ENCODE measurements at regions not wholly inside any gene's neighbourhood (a gene's known extent, or its start where the extent isn't known, plus 50 kb on each side); places are given as distances from the start of the nearest gene placed in this dataset.
"Not testable (repeated sequence)": the region's sequence is repeated elsewhere in the genome, so short reads cannot be mapped to it uniquely, and the experiment has no call there.

DNA sequence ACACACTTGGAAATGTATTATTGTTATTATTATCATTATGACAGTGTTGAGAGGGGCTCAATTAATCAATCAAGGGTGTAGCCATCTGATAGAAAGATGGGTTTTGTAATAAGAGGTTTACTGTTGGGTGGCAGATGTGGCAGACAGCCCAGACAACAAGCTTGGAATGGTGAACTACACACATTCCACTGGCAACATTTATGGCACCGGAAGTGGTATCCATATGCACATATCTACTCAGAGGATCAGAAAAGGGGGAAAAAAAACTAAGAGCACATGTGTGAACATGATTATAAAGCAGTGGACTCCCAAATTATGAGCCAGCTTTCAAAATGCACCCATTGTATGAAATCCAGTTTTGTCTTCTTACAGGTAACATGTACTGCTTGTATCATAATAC lies 125.9 kb upstream of the ARX start:
- no peak for DNase-seq (ENCODE audit: low spot score)

DNA sequence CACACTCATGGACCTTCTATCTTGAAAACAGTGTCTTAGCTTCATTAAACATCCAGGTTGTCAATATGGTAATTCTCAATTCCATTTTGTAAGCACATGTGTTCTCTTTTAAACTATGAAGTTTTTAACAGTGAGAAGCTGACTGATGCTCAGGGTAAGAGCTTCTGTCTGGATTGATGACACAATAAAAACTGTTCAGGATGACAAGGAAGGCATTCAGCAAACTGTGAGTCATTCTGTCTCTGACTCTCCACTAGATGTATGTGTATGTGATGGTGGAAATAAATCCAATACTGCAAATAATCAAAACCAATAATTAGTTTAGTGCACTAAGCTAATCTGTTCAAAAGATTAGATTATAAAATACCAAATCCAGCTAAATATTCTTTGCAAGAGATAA lies 115.3 kb upstream of the ARX start:
- no peak for DNase-seq (ENCODE audit: low spot score)

DNA sequence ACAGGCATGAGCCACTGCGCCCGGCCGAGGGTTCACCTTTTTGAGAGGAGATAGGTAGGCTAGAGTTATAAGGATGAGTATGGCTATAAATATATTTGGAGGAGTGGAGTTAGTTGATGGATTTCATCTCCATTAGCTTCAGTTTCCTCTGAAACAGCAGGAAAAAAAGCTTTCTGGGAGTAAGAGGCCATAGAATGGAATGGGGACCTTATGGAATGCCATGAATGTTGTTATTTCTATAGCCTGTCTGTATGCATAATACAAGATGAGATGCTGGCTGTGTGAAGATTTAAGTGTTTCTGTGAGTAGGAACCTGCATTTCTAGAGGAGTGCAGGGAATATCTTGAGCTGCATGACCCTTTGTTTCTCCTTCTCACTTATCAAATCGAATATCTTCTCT lies 114.9 kb upstream of the ARX start:
- DNase-seq (ENCODE audit: low spot score): no peak

DNA sequence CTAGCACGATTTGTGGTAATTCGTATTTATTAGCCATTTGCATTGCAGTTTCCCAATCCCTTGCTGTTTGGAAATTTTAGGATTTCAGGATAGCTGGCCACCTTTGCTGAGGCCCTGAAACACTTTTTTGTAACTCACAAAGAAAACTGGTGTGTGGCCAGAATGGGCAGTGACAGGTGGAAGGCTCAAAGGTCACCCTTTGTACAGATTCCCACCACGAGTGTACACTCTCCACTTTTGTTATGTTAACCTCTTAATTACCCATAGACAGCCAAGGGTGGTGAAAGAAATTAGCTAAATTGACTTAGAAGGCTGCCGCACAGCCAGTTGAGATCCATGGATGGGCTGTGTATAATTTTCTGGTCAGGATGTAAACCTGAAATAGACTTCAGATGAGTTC lies 109.7 kb upstream of the ARX start:
- DNase-seq (ENCODE audit: low spot score): no peak

DNA sequence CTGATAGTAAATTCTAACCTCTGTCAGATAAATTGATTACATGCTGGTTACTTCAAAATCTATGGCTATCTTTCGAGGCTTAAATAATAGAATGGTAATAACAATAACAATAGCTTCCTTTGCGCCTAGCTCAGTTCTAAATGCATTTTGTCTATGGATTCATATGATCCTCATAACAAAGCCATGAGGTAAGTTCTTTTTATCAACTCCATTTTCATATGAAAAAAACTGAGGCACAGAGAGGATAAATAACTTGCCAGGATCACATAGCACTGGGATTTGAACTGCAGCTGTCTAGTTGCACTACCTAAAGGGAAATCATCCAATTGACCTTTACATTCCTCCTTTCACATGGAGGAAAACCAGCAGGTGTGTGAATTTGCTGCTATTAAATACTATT lies 108.6 kb upstream of the ARX start:
- no peak for DNase-seq (ENCODE audit: low spot score)

DNA sequence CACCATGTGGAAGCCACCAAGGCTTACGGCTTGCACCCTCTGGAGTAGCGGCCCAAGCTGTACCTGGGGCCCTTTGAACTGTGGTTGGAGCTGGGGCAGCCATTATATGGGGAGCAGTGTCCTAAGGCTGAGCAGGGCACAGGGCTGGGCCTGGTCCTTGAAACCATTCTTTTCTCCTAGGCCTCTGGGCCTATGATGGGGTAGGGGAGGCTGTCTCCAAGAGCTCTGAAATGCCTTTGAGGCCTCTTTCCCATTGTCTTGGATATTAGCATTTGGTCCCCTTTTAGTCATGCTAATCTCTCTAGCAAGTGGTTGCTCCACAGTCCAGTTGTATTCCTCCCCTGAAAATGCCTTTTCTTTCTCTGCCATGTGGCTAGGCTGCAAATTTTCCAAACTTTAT lies 96.4 kb upstream of the ARX start:
- no peak for DNase-seq (ENCODE audit: low spot score)

DNA sequence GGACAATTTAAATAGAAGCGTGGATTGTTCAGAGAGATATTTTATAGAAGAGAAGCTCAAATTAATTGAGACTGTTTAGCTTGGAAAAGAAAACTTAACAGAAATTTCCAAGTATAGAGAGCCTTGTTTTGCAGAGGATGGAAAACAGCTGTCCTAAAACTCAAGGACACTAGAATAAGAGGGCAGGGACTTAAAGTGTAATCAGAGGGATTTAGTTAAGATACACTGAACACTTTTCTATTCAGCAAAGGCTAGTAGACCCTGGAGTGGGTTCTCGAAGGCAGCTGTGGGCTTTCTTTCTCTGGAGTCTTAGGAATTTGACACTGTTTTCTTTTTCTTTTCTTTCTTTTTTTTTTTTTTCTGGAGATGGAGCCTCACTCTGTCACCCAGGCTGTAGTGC lies 92.7 kb upstream of the ARX start:
- no peak for DNase-seq (ENCODE audit: low spot score)

DNA sequence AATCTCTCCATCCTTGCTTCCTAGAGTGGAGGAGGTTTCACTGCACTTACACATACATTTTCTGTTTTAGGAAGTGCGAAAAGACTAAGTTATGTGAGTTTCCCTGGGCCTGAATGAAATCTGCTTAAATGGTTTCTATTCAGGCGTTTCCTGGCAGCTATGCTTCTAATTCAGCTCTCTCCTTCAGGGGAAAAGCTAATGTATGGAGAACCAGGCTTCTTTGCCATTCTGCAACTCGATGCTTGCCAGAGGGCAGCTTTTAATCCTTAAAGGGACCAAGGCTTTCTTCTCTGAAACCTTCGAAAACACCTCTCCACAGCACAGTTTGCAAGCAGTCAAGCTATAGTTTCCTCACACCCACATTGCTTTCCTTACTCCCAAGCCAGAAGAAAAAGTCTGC lies 89.5 kb upstream of the ARX start:
- DNase-seq (ENCODE audit: low spot score): no peak

DNA sequence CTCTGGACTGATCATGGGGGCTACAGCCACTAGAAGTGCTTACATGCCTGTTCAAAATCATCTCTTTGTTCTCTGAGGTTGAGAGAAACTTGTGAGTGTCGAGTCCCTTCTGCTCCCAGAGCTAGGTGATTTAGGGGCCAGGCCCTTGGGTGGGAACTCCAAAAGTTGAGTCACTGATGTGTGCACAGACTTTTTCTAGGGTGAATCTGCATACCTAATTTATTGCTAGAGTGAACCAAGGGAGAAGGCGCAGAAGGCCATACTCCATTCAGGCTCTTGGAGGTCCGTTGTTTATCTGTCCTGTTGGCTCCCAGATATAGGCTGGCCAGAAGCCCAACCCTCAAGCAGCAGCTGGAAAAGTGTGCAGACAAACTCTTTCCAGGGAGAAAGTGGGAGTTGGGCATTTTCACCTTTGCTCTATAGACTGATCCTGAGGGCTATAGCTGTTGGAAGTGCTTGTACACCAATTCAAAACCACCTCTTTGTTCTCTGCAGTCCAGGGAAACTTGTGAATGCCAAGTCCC lies 80.8 kb upstream of the ARX start:
- DNase-seq (ENCODE audit: low spot score): no peak

DNA sequence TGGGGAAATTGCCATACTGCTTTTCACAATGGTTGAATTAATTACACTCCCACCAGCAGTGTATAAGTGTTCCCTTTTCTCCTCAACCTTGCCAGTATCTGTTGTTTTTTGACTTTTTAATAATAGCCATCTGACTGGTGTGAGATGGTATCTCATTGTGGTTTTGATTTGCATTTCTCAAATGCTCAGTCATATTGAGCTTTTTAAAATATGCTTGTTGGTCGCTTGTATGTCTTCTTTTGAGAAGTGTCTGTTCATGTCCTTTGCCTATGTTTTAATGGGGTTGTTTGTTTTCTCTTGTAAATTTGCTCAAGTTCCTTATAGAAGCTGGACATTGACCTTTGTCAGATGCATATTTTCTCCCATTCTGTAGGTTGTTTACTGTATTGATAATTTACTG lies 75.4 kb upstream of the ARX start:
- DNase-seq (ENCODE audit: low spot score): not testable (repeated sequence)

DNA sequence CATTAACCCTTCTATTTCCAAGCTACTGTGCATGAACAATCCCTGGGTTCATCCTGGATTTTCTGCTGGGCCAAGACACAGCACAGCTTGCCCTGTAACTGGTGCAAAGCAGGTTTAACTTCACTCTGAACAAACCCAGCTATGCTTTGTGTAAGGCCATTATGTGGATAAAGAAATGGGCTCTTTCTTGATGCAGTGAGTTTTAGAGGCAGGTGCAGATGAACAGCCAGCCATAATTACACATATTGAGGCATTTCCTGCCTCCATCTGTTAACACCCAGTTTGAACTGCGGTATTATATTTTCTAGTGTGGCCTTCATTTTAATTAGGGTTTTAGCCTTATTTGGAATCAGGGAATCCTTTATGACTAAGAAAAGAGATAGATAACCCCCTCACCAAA lies 68.7 kb upstream of the ARX start:
- no peak for DNase-seq (ENCODE audit: low spot score)

DNA sequence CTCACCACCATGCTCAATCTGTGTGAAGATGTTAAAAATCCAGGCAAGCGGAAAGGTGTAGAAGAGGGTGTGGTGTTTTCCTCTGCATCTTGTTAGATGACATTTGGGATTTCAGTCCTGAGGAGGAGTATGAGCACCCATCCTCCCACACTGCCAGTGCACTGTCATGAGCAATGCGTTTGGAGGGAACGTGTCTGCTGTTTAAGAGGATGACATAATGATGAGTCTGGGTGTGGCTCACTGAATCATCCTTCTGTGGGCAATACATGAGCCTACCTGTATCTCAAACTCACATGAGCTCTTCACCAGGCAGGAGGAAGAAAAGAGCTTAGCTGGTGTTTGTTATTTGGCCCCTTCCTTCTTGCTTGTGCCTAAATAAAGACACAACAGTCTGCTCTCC lies 67.9 kb upstream of the ARX start:
- DNase-seq (ENCODE audit: low spot score): peak; percentile 36

DNA sequence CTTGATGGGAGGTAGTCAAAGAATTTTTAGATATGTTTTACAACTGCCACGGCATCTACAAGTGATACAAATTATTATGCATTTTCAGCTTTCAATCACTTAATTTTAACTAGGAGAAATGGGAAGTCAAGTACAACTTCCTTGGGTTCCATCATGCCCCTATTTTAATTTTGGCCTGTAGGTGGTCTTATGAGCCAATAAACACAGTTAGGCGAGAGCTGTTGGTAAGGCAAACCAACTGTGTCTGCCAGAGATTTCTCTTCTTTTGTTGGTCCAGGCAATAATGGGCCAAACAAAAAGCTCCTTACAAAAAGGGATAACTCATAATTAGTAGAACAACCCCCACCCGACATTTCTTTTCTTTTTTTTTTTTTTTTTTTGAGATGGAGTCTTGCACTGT lies 63.3 kb upstream of the ARX start:
- no peak for DNase-seq (ENCODE audit: low spot score)

DNA sequence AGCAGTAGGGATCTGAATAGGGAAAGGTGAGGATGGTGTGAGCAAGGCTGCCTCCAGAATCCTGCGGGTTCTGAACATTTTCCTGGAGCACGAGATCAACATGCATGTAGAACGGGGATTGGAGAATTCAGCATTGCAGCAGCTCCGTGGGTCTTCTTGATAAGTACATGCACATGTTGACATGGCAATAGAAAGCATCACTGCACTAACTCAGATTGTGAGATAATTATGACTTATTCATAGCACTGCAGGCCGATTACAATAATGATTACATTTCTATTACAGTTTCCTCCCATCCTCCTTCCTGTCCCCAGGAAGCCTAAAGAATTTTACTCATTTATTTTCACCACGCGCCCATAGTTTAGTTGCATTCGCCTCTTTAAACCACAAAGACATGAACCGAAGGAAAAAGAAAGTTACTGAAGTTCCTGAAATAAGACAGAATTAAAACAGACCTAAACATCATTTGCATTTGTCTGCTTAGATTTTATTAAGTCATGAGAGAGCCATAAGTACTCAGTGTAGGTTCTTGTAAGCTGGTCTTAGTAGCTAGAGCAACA lies 61.3 kb upstream of the ARX start:
- DNase-seq (ENCODE audit: low spot score): no peak

DNA sequence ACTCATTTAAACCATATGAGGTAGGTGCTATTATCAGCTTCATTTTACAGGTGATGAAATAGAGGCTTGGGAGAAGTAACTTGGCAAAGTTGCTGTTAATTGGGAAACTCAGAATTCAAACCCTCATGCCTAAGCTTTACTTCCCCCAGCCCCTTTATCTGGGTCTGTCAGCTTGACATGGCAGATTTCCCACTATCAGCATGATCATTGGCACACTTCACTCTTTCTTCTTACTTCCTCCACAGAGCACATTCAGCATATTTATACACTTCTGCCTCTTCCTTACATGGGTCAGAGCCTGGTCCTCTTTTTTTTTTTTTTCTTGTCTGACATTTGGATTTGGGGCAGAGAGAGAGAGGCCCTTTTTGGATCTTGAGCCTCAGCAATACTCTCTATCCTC lies 56.5 kb upstream of the ARX start:
- DNase-seq (ENCODE audit: low spot score): no peak

DNA sequence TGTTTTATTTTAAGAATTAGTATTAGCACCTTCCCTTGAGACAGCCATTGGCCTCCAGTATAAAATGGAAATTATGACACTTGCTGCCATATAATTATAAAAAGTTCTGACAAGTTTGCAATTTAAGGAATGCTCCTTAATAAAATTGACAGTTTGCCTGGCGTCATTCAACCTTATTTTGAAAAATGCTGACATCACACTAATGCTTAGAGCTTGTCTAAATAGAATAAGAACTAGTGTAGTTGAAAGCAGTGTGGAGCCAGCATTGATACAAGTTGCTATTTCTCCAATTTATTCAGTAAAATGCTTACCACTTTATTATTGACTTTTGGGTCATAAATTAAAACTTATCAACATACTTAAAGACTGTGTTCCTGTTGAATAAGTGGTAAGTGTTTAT lies 54.3 kb upstream of the ARX start:
- no peak for DNase-seq (ENCODE audit: low spot score)

DNA sequence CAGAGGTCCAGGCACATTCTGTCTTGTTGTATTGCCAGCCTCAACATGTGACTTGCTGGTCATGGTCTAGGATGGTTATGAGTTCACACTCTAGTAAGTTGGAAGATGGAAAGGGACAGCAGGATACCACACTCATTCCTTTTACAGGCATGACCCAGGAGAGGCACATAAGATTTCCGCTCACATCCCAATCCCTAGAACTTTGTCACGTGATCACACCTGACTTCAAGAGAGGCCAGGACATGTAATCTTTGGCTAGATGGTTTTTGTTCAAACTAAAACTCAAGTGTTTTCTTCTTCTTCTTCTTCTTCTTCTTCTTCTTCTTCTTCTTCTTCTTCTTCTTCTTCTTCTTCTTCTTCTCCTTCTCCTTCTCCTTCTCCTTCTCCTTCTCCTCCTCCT lies 53.4 kb upstream of the ARX start:
- no peak for DNase-seq (ENCODE audit: low spot score)

DNA sequence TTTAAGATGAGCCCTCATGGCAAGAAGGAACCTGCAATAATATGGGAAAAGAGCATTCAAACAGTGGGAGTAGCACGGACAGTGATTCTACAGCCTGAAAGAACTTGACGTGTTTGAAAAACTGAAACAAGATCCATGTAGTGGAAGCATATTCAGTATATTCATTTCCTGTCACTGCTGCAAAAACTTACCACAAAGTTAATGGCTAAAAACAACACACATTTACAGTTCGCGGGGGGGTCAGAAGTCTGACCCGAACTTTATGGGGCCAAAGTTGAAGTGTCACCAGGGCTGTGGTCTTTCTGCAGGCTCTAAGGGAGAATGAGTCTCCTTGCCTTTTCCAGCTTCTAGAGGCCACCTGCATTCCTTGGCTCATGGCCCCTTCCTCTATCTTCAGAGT lies 52.6 kb upstream of the ARX start:
- DNase-seq (ENCODE audit: low spot score): no peak

DNA sequence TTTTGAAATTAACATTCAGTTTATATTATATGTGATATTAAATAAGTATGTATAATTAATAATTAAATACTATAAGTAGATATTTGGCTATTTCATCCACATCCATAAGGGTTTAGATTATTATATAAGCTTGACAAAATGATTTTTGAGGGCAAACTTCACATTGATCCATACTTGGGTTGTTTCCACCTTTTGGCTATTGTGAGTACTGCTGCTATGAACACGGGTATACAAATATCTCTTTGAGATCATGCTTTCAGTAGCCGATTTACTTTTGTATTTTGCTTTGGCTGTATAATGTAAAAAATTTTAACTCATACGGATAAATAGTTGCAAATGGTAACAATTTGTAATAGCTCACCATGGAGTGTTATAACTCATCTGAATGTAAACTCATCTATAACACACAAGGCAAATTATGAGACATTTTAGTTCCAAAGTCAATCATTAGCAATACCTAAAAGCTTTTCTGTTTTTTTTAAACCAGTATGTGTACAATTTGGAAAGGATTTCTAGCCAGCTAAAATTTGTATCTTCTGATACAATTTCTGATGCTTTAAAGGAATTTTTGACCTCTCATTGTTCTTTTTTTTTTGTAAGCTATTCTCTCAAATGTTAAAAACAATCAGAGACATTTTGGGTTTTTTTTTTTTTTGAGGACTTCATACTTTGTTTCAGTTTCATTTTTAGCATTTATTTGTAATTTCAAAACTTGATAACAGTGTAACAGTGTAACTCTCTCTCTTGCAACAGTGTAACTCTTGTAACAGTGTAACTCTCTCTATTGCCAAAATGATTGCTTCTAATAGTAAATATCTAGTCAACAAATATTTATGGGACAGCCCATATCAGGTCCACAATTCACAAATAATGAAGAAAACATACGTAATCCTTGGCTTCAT lies 51.8 kb upstream of the ARX start:
- DNase-seq (ENCODE audit: low spot score): no peak

DNA sequence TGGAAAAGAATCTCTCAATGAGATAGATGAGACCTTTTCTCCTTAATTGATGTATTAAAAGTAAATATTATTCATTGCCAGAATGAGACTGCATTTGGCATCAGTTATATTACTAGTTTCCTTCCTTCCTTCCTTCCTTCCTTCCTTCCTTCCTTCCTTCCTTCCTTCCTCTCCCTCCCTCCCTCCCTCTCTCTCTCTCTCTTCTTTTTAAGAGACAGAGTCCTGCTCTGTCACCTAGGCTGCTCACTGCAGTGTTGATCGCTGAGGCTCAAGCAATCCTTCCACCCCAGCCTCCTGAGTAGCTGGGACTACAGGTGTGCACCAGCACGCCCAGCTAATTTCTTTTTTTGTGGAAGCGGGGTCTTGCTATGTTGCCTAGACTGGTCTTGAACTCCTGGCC lies 50.4 kb upstream of the ARX start:
- no peak for DNase-seq (ENCODE audit: low spot score)
